WI38 (cell line): ENCODE measurements at regions not wholly inside any gene's neighbourhood (a gene's known extent, or its start where the extent isn't known, plus 50 kb on each side); places are given as distances from the start of the nearest gene placed in this dataset.
"Not testable (repeated sequence)": the region's sequence is repeated elsewhere in the genome, so short reads cannot be mapped to it uniquely, and the experiment has no call there.

Experiments used
- H3K4me3 ChIP-seq: 2 replicates; pipeline ENCODE4 v1.5.1; 2011; ENCODE audit warnings: low read depth, mild to moderate bottlenecking, control low read depth, low read length
- CTCF ChIP-seq: IDR thresholded peaks from 2 replicates; pipeline ENCODE4 v1.5.1; 2012; ENCODE audit warnings: low read depth, mild to moderate bottlenecking, control low read depth, low read length

- no peak overlapping the region for H3K4me3 ChIP-seq
- TF ChIP-seq CTCF, result no peak
Measured at GRCh38 chr12:87332987-87333726, 696.0 kb downstream of the C12orf50 start.

DNA sequence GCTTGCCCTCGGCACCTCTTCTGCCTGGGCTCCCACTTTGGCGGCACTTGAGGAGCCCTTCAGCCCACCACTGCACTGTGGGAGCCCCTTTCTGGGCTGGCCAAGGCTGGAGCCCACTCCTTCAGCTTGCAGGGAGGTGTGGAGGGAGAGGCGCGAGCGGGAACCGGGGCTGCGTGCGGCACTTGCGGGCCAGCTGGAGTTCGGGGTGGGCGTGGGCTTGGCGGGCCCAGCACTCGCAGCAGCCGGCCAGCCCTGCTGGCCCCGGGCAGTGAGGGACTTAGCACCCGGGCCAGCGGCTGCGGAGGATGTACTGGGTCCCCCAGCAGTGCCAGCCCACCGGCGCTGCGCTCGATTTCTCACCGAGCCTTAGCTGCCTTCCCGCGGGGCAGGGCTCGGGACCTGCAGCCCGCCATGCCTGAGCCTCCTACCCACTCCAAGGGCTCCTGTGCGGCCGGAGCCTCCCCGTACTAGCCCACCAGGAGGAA lies 699.1 kb downstream of the C12orf50 start:
- not testable (repeated sequence) for H3K4me3 ChIP-seq

- no peak overlapping the region for H3K4me3 ChIP-seq
- no peak for TF ChIP-seq CTCF
Measured at GRCh38 chr12:87329076-87329863, 699.9 kb downstream of the C12orf50 start.

DNA sequence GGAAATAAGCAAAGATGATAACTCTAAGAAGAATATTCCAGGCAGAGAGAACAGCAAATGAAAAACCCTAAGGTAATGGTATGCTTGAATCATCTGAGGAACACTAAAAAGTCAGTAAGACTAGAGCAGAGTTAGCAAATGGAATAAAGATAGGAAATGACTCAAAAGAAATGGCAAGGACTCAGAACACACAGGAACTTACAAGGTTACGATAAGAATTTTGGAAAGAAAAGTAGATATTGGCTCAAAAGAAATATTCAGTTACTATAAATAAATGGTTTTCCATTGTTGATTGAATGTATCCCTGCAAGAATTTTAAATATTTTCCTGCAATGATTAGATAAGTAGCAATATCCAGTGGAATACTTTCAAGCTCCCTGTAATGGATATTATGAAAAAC lies 705.8 kb downstream of the C12orf50 start:
- no peak for TF ChIP-seq CTCF
- no peak overlapping the region for H3K4me3 ChIP-seq

DNA sequence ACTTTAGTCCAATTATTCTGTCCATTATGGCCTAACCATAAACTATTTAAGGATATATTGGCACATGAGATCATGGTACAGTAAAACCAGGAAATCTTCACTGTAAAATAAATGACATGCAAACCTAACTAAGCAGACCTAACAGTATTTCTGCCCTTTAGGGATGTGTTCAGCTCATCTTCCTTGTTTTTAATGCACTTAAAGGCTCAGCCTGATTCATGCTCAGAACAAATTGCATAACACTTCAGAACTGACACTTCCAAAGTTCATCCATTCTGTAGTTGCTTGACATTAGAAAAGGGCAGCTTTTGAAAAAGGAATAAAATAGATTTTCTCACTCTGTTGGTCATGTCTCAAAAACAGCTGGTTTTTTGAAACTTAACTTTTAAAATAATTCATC lies 708.5 kb downstream of the C12orf50 start:
- TF ChIP-seq CTCF, result no peak
- no peak overlapping the region for H3K4me3 ChIP-seq

DNA sequence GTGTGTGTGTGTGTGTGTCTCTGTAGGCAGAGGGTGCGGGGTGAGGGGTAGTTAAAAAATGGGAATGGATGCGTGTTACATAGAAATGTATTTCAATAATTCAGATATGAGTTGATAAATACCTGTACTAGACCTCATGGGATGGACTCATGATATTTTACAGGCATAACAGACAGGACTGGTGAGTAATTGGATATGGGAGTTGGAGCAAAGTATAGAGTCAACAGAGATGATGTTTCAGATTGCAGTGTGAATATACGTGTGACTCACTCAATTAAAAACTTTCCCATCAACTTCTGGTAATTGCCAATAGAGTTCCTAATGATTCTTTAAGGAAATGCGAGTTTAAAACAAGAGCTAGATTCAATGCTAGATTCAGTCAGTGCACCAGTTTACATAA lies 711.9 kb downstream of the C12orf50 start:
- H3K4me3 ChIP-seq, result no peak overlapping the region
- no peak for TF ChIP-seq CTCF

DNA sequence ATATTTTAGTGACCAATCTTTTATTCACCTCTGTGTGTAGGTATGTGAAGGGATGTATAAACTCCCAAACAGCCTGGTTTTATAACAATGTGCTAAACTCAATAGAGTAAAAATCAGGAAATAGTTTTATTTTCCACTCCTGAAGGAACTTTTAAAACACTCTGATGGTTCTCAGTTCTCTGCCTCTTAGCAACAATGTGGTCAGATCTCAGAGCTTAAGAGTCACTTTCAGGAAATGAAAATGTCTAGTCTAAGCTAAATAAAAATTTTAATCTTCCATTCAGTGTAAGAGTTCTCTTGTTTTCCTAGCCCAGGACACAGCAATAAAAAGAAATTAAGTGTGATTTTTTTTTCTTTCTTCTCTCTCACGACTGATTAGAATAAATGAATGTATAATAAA lies 718.0 kb downstream of the C12orf50 start:
- no peak for TF ChIP-seq CTCF

More for the DNA sequence above, 718.0 kb downstream of the C12orf50 start:
- H3K4me3 ChIP-seq, result no peak overlapping the region
